ENCODE measurements at regions not wholly inside any gene's neighbourhood (a gene's known extent, or its start where the extent isn't known, plus 50 kb on each side); places are given as distances from the start of the nearest gene placed in this dataset.

GRCh38 chr1:13901597-13901996 lies 201.6 kb downstream of the PRDM2 start:
- no peak overlapping the region for H2AFZ ChIP-seq (ENCODE audit: insufficient read depth, low read depth, low read length, poor library complexity, severe bottlenecking)
- Mint-ChIP-seq H3K27ac (no peak overlapping the region), H3K36me3 (no peaks in the 10 kb centered on the region), H3K4me3 (no peak overlapping the region), H3K4me1 (no peaks in the 10 kb centered on the region), H3K27me3 (ENCODE audit: low read depth in 3 of 3) (peaks cover 3 to 4% (median 4%) of the 10 kb centered on the region in 3 donors), H3K9me3 (peaks cover 0 to 12% (median 2%) of the 10 kb centered on the region in 7 donors)
- intact Hi-C loops (cut with micrococcal nuclease) = no loop called here
- H3K36me3 ChIP-seq (replicated peaks in 1 of 2; ENCODE audit: control insufficient read depth in 1 of 2, insufficient read depth in 2 of 2, low read length in 2 of 2) = no peaks in the 10 kb centered on the region
- H3K27ac ChIP-seq (ENCODE audit: low read depth in 1 of 2, low read length in 2 of 2) = no peak overlapping the region
- H3K9ac ChIP-seq (ENCODE audit: insufficient read depth, low read length, poor library complexity, severe bottlenecking) = no peak overlapping the region
- H3K4me2 ChIP-seq (replicated peaks; ENCODE audit: extremely low read depth, low read length, poor library complexity, severe bottlenecking) = no peak overlapping the region
- 85% methylated on average over 6 of the region's 6 CpGs for WGBS (ENCODE audit: insufficient coverage)
- TF ChIP-seq, protein P1, sequence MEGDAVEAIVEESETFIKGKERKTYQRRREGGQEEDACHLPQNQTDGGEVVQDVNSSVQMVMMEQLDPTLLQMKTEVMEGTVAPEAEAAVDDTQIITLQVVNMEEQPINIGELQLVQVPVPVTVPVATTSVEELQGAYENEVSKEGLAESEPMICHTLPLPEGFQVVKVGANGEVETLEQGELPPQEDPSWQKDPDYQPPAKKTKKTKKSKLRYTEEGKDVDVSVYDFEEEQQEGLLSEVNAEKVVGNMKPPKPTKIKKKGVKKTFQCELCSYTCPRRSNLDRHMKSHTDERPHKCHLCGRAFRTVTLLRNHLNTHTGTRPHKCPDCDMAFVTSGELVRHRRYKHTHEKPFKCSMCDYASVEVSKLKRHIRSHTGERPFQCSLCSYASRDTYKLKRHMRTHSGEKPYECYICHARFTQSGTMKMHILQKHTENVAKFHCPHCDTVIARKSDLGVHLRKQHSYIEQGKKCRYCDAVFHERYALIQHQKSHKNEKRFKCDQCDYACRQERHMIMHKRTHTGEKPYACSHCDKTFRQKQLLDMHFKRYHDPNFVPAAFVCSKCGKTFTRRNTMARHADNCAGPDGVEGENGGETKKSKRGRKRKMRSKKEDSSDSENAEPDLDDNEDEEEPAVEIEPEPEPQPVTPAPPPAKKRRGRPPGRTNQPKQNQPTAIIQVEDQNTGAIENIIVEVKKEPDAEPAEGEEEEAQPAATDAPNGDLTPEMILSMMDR (IDR thresholded peaks at IDR 0.05) = no peak
- no peaks in the 10 kb centered on the region for H3K79me2 ChIP-seq (ENCODE audit: insufficient read depth, low read length)
- H3K9me3 ChIP-seq (replicated peaks in 1 of 2; ENCODE audit: control insufficient read depth in 1 of 2, insufficient read depth in 1 of 2, low read length in 2 of 2) = no peaks in the 10 kb centered on the region
- no peak for DNase-seq
- H3K4me1 ChIP-seq (ENCODE audit: control insufficient read depth in 1 of 2, insufficient read depth in 2 of 2, low read length in 2 of 2) = no peaks in the 10 kb centered on the region
- no peaks in the 10 kb centered on the region for H3K27me3 ChIP-seq (ENCODE audit: control insufficient read depth in 2 of 2, insufficient read depth in 2 of 2, low read length in 2 of 2)
- H4K20me1 ChIP-seq (ENCODE audit: insufficient read depth, low read length) = no peaks in the 10 kb centered on the region
- H3K4me3 ChIP-seq (replicated peaks in 1 of 3; ENCODE audit: low read depth in 2 of 3, low read length in 3 of 3) = no peak overlapping the region

GRCh38 chr1:13908128-13908527 lies 208.1 kb downstream of the PRDM2 start:
- Histone ChIP-seq H3K27me3 (ENCODE audit: control insufficient read depth in 2 of 2, insufficient read depth in 2 of 2, low read length in 2 of 2) (no peaks in the 10 kb centered on the region), H3K4me3 (replicated peaks in 1 of 3; ENCODE audit: low read depth in 2 of 3, low read length in 3 of 3) (no peak overlapping the region), H3K9ac (ENCODE audit: insufficient read depth, low read length, poor library complexity, severe bottlenecking) (no peak overlapping the region), H4K20me1 (ENCODE audit: insufficient read depth, low read length) (no peaks in the 10 kb centered on the region), H3K9me3 (replicated peaks in 1 of 2; ENCODE audit: control insufficient read depth in 1 of 2, insufficient read depth in 1 of 2, low read length in 2 of 2) (no peaks in the 10 kb centered on the region), H3K27ac (ENCODE audit: low read depth in 1 of 2, low read length in 2 of 2) (no peak overlapping the region), H3K36me3 (replicated peaks in 1 of 2; ENCODE audit: control insufficient read depth in 1 of 2, insufficient read depth in 2 of 2, low read length in 2 of 2) (no peaks in the 10 kb centered on the region), H3K79me2 (ENCODE audit: insufficient read depth, low read length) (no peaks in the 10 kb centered on the region), H3K4me2 (replicated peaks; ENCODE audit: extremely low read depth, low read length, poor library complexity, severe bottlenecking) (no peak overlapping the region), H3K4me1 (ENCODE audit: control insufficient read depth in 1 of 2, insufficient read depth in 2 of 2, low read length in 2 of 2) (no peaks in the 10 kb centered on the region), H2AFZ (ENCODE audit: insufficient read depth, low read depth, low read length, poor library complexity, severe bottlenecking) (no peak overlapping the region)
- Mint-ChIP-seq H3K36me3 (no peaks in the 10 kb centered on the region), H3K27ac (no peak overlapping the region), H3K9me3 (peaks cover 0 to 16% (median 2%) of the 10 kb centered on the region in 7 donors), H3K27me3 (ENCODE audit: low read depth in 3 of 3) (peaks cover 0 to 7% (median 4%) of the 10 kb centered on the region in 3 donors), H3K4me3 (no peak overlapping the region), H3K4me1 (no peaks in the 10 kb centered on the region)
- no peak for DNase-seq
- TF ChIP-seq, protein P1 (IDR thresholded peaks at IDR 0.05) = no peak
- intact Hi-C loops (cut with micrococcal nuclease) = no loop called here
- 100% methylated on average over 1 of the region's 3 CpGs for WGBS (ENCODE audit: insufficient coverage)
